GM19324 (cell line): ENCODE measurements at regions not wholly inside any gene's neighbourhood (a gene's known extent, or its start where the extent isn't known, plus 50 kb on each side); places are given as distances from the start of the nearest gene placed in this dataset.
"Not testable (repeated sequence)": the region's sequence is repeated elsewhere in the genome, so short reads cannot be mapped to it uniquely, and the experiment has no call there.

Experiments
- ATAC-seq: cut with Tn5 transposase; IDR thresholded peaks from one replicate; pipeline ENCODE4 v1.9.1; 2021; ENCODE audit warnings: mild to moderate bottlenecking, moderate library complexity; ENCODE audit not compliant: unreplicated experiment, low FRiP score

DNA sequence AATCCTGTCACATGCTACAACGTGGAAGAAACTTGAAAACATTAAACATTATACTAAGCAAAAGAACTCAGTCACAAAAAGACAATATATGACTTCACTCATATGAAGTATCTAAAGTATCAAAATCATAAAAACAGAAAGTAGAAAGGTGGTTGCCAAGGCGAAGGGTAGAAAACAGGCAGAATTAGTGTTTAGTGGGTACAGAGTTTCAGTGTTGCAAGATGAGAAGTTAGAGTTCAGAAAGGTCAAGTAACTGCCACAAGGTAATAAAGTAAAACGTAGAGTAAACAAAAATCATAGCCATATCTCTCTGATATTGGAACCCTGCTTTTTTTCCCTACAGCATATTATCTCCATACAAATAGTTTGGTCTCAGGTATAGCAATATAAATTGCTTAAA, 223.8 kb upstream of the FSCB start:
- no peak for ATAC-seq

GRCh38 chr14:44721395-44721794, 214.3 kb upstream of the FSCB start:
- ATAC-seq = not testable (repeated sequence)

GRCh38 chr14:44720707-44721106, 213.6 kb upstream of the FSCB start:
- no peak for ATAC-seq

- ATAC-seq = no peak
Measured at GRCh38 chr14:44712024-44712815, 205.1 kb upstream of the FSCB start.

DNA sequence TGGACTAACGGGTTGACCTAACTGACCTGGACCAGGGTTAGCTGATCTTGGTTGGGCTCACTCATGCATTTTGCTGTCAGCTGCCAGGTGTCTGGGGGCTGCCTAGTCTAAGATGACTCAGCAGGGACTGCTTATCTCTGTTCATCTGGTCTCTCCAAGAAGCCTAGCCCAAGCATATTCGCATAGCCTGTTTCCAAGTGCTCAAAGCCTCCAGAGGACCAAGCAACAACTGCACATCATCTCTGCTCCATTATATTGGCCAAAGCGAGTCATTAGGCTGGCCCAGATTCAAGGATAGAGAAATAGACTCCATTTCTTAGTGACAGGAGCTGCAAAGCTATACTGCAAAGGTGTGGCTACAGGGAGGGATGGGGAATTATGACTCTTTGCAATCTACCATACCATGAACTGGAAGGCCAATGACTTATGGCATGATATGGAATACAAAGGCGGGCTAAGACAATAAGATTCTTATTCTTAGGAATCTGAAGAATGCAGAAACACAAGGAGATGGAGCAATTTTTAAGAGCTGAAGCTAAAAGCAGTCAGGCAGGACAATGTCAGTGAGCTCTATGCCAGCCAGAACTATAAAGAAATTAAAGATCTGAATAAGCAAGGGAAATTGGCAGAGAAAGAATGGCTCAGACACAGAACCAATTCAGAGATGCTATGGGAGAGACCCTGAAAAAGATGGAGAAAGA, 194.6 kb upstream of the FSCB start:
- no peak for ATAC-seq

- ATAC-seq = no peak
Measured at GRCh38 chr14:44700694-44701093, 193.6 kb upstream of the FSCB start.

- ATAC-seq = no peak
Measured at GRCh38 chr14:44700184-44700583, 193.1 kb upstream of the FSCB start.

GRCh38 chr14:44699391-44699790, 192.3 kb upstream of the FSCB start:
- no peak for ATAC-seq

DNA sequence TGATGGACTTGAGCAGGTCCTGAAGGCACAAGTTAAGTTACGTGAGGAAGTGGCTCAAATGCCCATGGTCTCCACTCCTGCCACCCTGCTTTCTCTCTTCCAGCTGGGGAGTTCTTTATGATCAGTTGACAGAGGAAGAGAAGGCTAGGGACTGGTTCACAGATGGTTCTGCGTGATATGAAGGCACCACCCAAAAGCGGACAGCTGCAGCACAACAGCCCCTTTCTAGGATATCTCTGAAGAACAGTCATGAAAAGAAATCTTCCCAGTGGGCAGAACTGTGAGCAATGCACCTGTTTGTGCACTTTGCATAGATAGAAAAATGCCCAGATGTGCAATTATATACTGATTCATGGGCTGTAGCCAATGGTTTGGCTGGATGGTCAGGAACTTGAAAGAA, 162.4 kb upstream of the FSCB start:
- no peak for ATAC-seq

- no peak for ATAC-seq
Measured at GRCh38 chr14:44663136-44663535, 156.1 kb upstream of the FSCB start.

DNA sequence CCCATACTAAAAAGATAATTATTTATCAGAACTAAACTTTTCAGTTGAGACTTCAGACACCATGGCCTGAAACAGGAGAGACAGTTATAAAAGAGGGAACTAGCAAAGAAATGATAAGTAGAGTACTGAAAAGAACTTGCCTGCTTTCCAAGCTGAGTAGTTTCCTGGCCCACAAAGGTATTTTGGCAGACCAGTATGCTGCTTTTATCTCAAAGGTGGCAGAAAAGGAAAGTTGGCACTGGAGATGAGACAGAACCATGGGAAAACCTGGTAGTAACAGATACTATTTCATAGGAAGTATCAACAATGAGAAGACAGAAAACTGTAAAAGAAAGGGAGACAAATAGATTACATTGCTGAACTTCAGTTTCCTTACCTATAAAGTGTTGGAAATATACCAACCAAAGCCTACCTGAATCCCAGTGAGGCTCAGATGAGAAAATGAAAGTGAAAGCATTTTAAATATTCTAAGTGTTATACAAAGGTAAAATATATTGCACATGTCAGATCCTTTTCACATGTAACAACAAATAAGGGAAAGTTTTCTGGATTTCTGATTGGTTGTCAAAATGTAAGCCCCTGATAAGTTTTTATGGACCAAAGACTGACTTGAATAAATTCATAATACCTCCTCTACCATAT, 155.3 kb upstream of the FSCB start:
- ATAC-seq = no peak

DNA sequence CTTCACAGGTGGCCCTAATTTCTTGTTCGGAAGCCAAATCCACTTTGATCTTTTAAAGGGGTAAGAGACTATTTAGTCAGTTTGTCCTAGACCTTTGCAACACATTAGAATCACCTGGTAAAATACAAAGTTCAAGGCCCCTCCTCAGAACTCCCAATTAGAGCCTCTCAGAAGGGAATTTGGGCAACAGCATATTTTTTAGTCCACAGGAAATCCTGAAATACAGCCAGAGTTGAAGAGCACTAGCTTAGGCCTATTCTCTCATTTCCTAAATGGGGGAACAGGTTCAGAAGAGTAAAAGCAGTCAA, 151.3 kb upstream of the FSCB start:
- no peak for ATAC-seq

GRCh38 chr14:44657696-44658388, 150.8 kb upstream of the FSCB start:
- ATAC-seq = no peak

- ATAC-seq = no peak
Measured at GRCh38 chr14:44657203-44657602, 150.1 kb upstream of the FSCB start.

- no peak for ATAC-seq
Measured at GRCh38 chr14:44654591-44654990, 147.5 kb upstream of the FSCB start.

- ATAC-seq = no peak
Measured at GRCh38 chr14:44653641-44654040, 146.6 kb upstream of the FSCB start.

DNA sequence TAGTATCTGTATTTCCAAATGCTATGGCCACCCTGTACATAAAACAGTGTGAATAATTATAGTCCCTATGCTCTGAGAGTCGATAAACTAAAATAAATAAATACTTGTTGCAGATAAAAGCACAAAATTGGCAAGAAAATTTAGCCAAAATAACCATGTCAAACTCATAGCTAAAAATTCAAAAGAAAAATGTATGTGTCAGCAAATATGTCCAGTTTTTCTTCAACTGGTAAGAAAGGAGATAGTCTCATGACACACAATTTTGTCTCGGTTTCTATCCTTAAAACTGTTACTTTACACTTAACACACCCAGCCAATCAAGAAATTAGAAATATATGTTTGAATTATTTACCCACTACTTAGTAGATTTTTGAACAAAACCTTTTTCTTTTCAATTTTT, 145.6 kb upstream of the FSCB start:
- ATAC-seq = no peak

- ATAC-seq = no peak
Measured at GRCh38 chr14:44649061-44649460, 142.0 kb upstream of the FSCB start.

DNA sequence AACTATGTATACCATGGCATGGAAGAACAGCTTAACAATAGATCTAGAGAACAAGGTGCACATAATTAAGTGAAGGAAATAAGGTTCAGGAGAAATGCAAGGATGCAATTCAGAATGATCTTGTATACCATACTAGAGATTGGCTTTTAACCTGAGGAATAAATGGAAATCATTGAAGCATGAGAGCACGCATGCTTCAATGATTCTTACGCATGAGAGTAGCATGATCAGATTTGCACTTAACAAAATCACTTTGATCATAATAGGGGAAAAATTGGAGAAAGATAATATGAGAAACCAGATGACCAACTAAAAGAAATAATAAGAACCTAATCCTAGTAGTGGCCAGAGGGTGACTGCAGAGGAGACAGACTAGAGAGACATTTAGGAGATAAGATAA, 133.3 kb upstream of the FSCB start:
- ATAC-seq = no peak

- no peak for ATAC-seq
Measured at GRCh38 chr14:44639781-44640385, 132.8 kb upstream of the FSCB start.

GRCh38 chr14:44634692-44635091, 127.6 kb upstream of the FSCB start:
- ATAC-seq = no peak
